ENCODE measurements at regions not wholly inside any gene's neighbourhood (a gene's known extent, or its start where the extent isn't known, plus 50 kb on each side); places are given as distances from the start of the nearest gene placed in this dataset.

DNA sequence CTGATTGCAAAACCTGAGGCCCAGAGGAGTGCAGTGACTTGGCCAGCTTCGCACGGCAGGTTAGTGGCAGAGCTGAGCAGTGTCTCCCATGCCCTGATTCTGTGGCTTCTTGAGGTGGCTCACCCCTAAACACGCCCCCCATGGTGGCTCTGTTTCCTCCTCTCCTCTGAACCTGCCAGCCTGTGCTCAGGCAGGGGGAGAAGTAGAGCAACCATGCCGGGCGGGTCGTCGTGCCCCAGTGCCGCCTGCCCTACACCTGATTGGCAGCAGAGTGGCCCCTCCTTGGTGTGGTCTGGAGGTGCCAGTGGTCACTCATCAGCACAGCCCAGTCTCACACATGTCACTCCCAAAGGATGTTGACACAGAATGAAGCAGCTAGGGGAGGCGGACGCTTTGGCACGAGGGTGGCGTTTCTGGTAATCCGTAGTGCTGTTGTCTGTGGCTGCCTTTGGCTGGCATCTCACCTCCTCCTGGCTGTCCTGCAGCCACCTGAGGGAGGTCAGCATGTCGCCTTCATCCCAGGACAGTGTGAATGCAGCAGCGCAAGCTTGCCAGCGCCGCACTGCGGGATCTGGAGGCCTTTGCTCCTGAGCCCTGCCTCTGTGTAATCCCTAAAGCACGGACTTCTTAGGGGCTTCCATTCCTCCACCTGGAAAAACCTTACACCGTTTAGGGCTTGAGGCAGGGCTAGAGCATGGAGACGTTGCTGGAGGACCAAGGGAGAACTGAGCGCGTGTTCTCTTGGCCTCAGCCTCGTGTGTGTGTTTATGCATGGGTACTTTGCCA, 294.7 kb downstream of the SEC14L1 start (continued):
- TF ChIP-seq, protein P1, sequence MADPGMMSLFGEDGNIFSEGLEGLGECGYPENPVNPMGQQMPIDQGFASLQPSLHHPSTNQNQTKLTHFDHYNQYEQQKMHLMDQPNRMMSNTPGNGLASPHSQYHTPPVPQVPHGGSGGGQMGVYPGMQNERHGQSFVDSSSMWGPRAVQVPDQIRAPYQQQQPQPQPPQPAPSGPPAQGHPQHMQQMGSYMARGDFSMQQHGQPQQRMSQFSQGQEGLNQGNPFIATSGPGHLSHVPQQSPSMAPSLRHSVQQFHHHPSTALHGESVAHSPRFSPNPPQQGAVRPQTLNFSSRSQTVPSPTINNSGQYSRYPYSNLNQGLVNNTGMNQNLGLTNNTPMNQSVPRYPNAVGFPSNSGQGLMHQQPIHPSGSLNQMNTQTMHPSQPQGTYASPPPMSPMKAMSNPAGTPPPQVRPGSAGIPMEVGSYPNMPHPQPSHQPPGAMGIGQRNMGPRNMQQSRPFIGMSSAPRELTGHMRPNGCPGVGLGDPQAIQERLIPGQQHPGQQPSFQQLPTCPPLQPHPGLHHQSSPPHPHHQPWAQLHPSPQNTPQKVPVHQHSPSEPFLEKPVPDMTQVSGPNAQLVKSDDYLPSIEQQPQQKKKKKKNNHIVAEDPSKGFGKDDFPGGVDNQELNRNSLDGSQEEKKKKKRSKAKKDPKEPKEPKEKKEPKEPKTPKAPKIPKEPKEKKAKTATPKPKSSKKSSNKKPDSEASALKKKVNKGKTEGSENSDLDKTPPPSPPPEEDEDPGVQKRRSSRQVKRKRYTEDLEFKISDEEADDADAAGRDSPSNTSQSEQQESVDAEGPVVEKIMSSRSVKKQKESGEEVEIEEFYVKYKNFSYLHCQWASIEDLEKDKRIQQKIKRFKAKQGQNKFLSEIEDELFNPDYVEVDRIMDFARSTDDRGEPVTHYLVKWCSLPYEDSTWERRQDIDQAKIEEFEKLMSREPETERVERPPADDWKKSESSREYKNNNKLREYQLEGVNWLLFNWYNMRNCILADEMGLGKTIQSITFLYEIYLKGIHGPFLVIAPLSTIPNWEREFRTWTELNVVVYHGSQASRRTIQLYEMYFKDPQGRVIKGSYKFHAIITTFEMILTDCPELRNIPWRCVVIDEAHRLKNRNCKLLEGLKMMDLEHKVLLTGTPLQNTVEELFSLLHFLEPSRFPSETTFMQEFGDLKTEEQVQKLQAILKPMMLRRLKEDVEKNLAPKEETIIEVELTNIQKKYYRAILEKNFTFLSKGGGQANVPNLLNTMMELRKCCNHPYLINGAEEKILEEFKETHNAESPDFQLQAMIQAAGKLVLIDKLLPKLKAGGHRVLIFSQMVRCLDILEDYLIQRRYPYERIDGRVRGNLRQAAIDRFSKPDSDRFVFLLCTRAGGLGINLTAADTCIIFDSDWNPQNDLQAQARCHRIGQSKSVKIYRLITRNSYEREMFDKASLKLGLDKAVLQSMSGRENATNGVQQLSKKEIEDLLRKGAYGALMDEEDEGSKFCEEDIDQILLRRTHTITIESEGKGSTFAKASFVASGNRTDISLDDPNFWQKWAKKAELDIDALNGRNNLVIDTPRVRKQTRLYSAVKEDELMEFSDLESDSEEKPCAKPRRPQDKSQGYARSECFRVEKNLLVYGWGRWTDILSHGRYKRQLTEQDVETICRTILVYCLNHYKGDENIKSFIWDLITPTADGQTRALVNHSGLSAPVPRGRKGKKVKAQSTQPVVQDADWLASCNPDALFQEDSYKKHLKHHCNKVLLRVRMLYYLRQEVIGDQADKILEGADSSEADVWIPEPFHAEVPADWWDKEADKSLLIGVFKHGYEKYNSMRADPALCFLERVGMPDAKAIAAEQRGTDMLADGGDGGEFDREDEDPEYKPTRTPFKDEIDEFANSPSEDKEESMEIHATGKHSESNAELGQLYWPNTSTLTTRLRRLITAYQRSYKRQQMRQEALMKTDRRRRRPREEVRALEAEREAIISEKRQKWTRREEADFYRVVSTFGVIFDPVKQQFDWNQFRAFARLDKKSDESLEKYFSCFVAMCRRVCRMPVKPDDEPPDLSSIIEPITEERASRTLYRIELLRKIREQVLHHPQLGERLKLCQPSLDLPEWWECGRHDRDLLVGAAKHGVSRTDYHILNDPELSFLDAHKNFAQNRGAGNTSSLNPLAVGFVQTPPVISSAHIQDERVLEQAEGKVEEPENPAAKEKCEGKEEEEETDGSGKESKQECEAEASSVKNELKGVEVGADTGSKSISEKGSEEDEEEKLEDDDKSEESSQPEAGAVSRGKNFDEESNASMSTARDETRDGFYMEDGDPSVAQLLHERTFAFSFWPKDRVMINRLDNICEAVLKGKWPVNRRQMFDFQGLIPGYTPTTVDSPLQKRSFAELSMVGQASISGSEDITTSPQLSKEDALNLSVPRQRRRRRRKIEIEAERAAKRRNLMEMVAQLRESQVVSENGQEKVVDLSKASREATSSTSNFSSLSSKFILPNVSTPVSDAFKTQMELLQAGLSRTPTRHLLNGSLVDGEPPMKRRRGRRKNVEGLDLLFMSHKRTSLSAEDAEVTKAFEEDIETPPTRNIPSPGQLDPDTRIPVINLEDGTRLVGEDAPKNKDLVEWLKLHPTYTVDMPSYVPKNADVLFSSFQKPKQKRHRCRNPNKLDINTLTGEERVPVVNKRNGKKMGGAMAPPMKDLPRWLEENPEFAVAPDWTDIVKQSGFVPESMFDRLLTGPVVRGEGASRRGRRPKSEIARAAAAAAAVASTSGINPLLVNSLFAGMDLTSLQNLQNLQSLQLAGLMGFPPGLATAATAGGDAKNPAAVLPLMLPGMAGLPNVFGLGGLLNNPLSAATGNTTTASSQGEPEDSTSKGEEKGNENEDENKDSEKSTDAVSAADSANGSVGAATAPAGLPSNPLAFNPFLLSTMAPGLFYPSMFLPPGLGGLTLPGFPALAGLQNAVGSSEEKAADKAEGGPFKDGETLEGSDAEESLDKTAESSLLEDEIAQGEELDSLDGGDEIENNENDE (IDR thresholded peaks at IDR 0.05; ENCODE audit: insufficient replicate concordance, low read length), result no peak
- no peak for TF ChIP-seq MAFK (IDR thresholded peaks at IDR 0.05; ENCODE audit: low read depth, low read length)
- no peak for TF ChIP-seq SIRT6 (IDR thresholded peaks at IDR 0.05; ENCODE audit: low read length)
- TF ChIP-seq EP300 (IDR thresholded peaks at IDR 0.05; ENCODE audit: borderline replicate concordance in 1 of 2, low read depth in 2 of 2, low read length in 2 of 2), result no peak
- TF ChIP-seq SIX5 (IDR thresholded peaks at IDR 0.05; ENCODE audit: low read depth, low read length), result no peak
- TF ChIP-seq NANOG (IDR thresholded peaks at IDR 0.05; ENCODE audit: insufficient read depth, low read depth, low read length, poor library complexity, severe bottlenecking), result no peak
